SK-N-MC (cell line): ENCODE measurements at regions not wholly inside any gene's neighbourhood (a gene's known extent, or its start where the extent isn't known, plus 50 kb on each side); places are given as distances from the start of the nearest gene placed in this dataset.
"Not testable (repeated sequence)": the region's sequence is repeated elsewhere in the genome, so short reads cannot be mapped to it uniquely, and the experiment has no call there.

ENCODE experiments used
- DNase-seq: peaks from one replicate; pipeline ENCODE4 v3.0.0-alpha.2; 2011; ENCODE audit warnings: low read depth, low spot score
- H3K27ac ChIP-seq: fragments of 200-600 bp; sonication (generic); 2 replicates; pipeline ENCODE4 v1.5.1; 2016; ENCODE audit warnings: mixed run types
- H3K36me3 ChIP-seq: fragments of 200-600 bp; sonication (generic); 2 replicates; pipeline ENCODE4 v1.6.1; 2017; ENCODE audit warnings: antibody characterized with exemption, low read length, mixed read lengths; ENCODE audit not compliant: insufficient read depth
- H3K4me3 ChIP-seq: fragments of 200-600 bp; sonication (generic); 2 replicates; pipeline ENCODE4 v1.5.1; 2016
- H3K9ac ChIP-seq: fragments of 200-600 bp; sonication (generic); 2 replicates; pipeline ENCODE4 v1.8.0; 2017; ENCODE audit warnings: mixed run types, mixed read lengths; ENCODE audit not compliant: insufficient read length
- H3K9me3 ChIP-seq: fragments of 200-600 bp; sonication (generic); 2 replicates; pipeline ENCODE4 v1.6.1; 2017; ENCODE audit warnings: low read depth, mild to moderate bottlenecking, antibody characterized with exemption, low read length, moderate library complexity, mixed read lengths
- EZH2 ChIP-seq: fragments of 200-600 bp; sonication (generic); IDR thresholded peaks from one replicate; pipeline ENCODE4 v1.6.1; 2017; ENCODE audit warnings: antibody characterized with exemption
- FOXP2 ChIP-seq: optimal IDR thresholded peaks from 2 replicates; pipeline ENCODE3; 2011; ENCODE audit warnings: mild to moderate bottlenecking, moderate library complexity; ENCODE audit not compliant: insufficient read depth; ENCODE audit errors: extremely low read length, control extremely low read depth
- POLR2AphosphoS5 ChIP-seq: IDR thresholded peaks from 2 replicates; pipeline ENCODE4 v1.6.1; 2012; ENCODE audit warnings: mild to moderate bottlenecking, low read depth, low read length, borderline replicate concordance

- TF ChIP-seq EZH2: no peak
- TF ChIP-seq POLR2AphosphoS5: no peak
- TF ChIP-seq FOXP2: no peak
- no peak for DNase-seq
Observed at GRCh38 chr12:131383741-131384543, 326.9 kb upstream of the SFSWAP start.

GRCh38 chr12:131384544-131384855 lies 326.4 kb upstream of the SFSWAP start:
- no peak overlapping the region for H3K4me3 ChIP-seq
- no peak for TF ChIP-seq EZH2
- no peak for TF ChIP-seq POLR2AphosphoS5
- H3K9ac ChIP-seq: no peak overlapping the region
- H3K36me3 ChIP-seq: no peaks in the 10 kb centered on the region
- no peaks in the 10 kb centered on the region for H3K9me3 ChIP-seq
- H3K27ac ChIP-seq: no peak overlapping the region
- no peak for DNase-seq

More at GRCh38 chr12:131383741-131384543, 326.9 kb upstream of the SFSWAP start:
- Histone ChIP-seq H3K9ac (no peak overlapping the region), H3K9me3 (no peaks in the 10 kb centered on the region), H3K36me3 (no peaks in the 10 kb centered on the region), H3K4me3 (no peak overlapping the region), H3K27ac (no peak overlapping the region)

GRCh38 chr12:131385313-131386166 lies 325.4 kb upstream of the SFSWAP start:
- H3K36me3 ChIP-seq: no peaks in the 10 kb centered on the region
- no peak overlapping the region for H3K27ac ChIP-seq
- no peak overlapping the region for H3K9ac ChIP-seq
- no peak overlapping the region for H3K4me3 ChIP-seq
- H3K9me3 ChIP-seq: no peaks in the 10 kb centered on the region
- no peak for DNase-seq
- TF ChIP-seq EZH2: no peak
- TF ChIP-seq FOXP2: no peak
- no peak for TF ChIP-seq POLR2AphosphoS5

- Histone ChIP-seq H3K9me3 (no peaks in the 10 kb centered on the region), H3K27ac (no peak overlapping the region), H3K9ac (no peak overlapping the region), H3K36me3 (no peaks in the 10 kb centered on the region), H3K4me3 (no peak overlapping the region)
- DNase-seq: no peak
- TF ChIP-seq POLR2AphosphoS5: no peak
- no peak for TF ChIP-seq EZH2
- TF ChIP-seq FOXP2: no peak
Observed at GRCh38 chr12:131386167-131386521, 324.7 kb upstream of the SFSWAP start.

GRCh38 chr12:131386781-131387180 lies 324.1 kb upstream of the SFSWAP start:
- no peak for DNase-seq
- TF ChIP-seq FOXP2 (no peak), POLR2AphosphoS5 (no peak), EZH2 (no peak)
- no peaks in the 10 kb centered on the region for H3K9me3 ChIP-seq

GRCh38 chr12:131387281-131388163 lies 323.4 kb upstream of the SFSWAP start:
- Histone ChIP-seq H3K9ac (no peak overlapping the region), H3K9me3 (no peaks in the 10 kb centered on the region), H3K4me3 (no peak overlapping the region), H3K36me3 (no peaks in the 10 kb centered on the region), H3K27ac (no peak overlapping the region)
- TF ChIP-seq POLR2AphosphoS5: no peak
- TF ChIP-seq FOXP2: no peak
- TF ChIP-seq EZH2: no peak
- no peak for DNase-seq

More at GRCh38 chr12:131386781-131387180, 324.1 kb upstream of the SFSWAP start:
- Histone ChIP-seq H3K9ac (no peak overlapping the region), H3K27ac (no peak overlapping the region), H3K4me3 (no peak overlapping the region), H3K36me3 (no peaks in the 10 kb centered on the region)

GRCh38 chr12:131388164-131389053 lies 322.5 kb upstream of the SFSWAP start:
- not testable (repeated sequence) for H3K9ac ChIP-seq

More at GRCh38 chr12:131388164-131389053, 322.5 kb upstream of the SFSWAP start:
- H3K27ac ChIP-seq, DNase-seq, H3K36me3 ChIP-seq, H3K4me3 ChIP-seq, H3K9me3 ChIP-seq: not testable (repeated sequence)
